Endodermal cell (in vitro differentiated cells): ENCODE measurements at regions not wholly inside any gene's neighbourhood (a gene's known extent, or its start where the extent isn't known, plus 50 kb on each side); places are given as distances from the start of the nearest gene placed in this dataset.

Experiments used
- DNase-seq: peaks from one replicate; pipeline ENCODE4 v3.0.0-alpha.2; 2017
- H3K27ac ChIP-seq: 2 replicates; pipeline ENCODE4 v1.5.1; 2013; ENCODE audit warnings: mild to moderate bottlenecking, low read depth, low read length, moderate library complexity
- H3K27me3 ChIP-seq: 2 replicates; pipeline ENCODE4 v1.6.1; 2013; ENCODE audit warnings: mild to moderate bottlenecking, low read length, moderate library complexity; ENCODE audit not compliant: insufficient read depth, control insufficient read depth, poor library complexity, severe bottlenecking
- H3K36me3 ChIP-seq: 2 replicates; pipeline ENCODE4 v1.7.0; 2013; ENCODE audit warnings: mild to moderate bottlenecking, low read length, moderate library complexity; ENCODE audit not compliant: control insufficient read depth, insufficient read depth
- H3K4me1 ChIP-seq: one replicate; pipeline ENCODE4 v1.7.0; 2013; ENCODE audit warnings: low read length; ENCODE audit not compliant: control insufficient read depth, insufficient read depth
- H3K4me3 ChIP-seq: 2 replicates; pipeline ENCODE4 v1.5.1; 2013; ENCODE audit warnings: mild to moderate bottlenecking, low read length, moderate library complexity
- H3K9ac ChIP-seq: 2 replicates; pipeline ENCODE4 v1.6.1; 2013; ENCODE audit warnings: mild to moderate bottlenecking, low read length, moderate library complexity; ENCODE audit not compliant: poor library complexity, severe bottlenecking; ENCODE audit errors: extremely low read depth
- H3K9me3 ChIP-seq: 2 replicates; pipeline ENCODE4 v1.6.1; 2013; ENCODE audit warnings: mild to moderate bottlenecking, low read length, moderate library complexity; ENCODE audit not compliant: control insufficient read depth
- H3K27ac Mint-ChIP-seq: 2 replicates; pipeline ENCODE4 v1.8.0; 2020; ENCODE audit warnings: mixed read lengths
- H3K27me3 Mint-ChIP-seq: 2 replicates; pipeline ENCODE4 v1.8.0; 2021; ENCODE audit warnings: mild to moderate bottlenecking, mixed read lengths; ENCODE audit not compliant: insufficient read depth
- H3K36me3 Mint-ChIP-seq: 2 replicates; pipeline ENCODE4 v1.8.0; 2020; ENCODE audit warnings: low read depth, mixed read lengths
- H3K4me1 Mint-ChIP-seq: 2 replicates; pipeline ENCODE4 v1.8.0; 2020; ENCODE audit warnings: mixed read lengths
- H3K4me3 Mint-ChIP-seq: 2 replicates; pipeline ENCODE4 v1.8.0; 2020; ENCODE audit warnings: mild to moderate bottlenecking, moderate library complexity, mixed read lengths
- H3K9me3 Mint-ChIP-seq: 2 replicates; pipeline ENCODE4 v1.8.0; 2020; ENCODE audit warnings: mild to moderate bottlenecking, mixed read lengths
- WGBS, 2 experiments: methylation state at CpG; one replicate each; pipeline versions ENCODE4 v1.1.5 to v1.1.7; 2013; ENCODE audit warnings: missing lambda C conversion rate in 2 of 2, mixed read lengths in 1 of 2; ENCODE audit not compliant: insufficient coverage in 1 of 2, insufficient read length in 1 of 2; 5-methylcytosine and 5-hydroxymethylcytosine counted together
- TF ChIP-seq, protein P1 (sequence below): fragments of 200-600 bp; sonication (generic); conservative IDR thresholded peaks from 2 replicates; pipeline ENCODE4 v1.5.0; 2021; ENCODE audit warnings: antibody characterized with exemption, mild to moderate bottlenecking

DNA sequence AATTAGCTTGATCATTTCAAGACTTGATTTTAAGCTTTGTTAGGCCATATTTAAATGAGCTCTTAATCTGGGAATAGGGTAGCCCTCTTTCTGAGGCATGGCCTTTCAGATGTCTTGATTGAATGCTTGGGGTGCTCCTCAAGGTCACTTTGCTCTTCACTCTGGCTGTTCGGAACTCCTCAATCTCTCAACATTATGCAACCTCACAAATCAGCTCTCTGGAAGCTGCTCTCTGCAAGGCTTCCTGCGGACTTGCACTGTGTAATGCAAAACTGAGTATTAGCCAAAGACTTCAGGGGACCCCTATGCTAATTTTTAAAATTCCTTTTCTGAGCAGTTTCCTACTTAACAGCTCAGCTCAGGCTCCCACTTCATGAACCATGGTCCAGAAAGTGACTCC, 398.3 kb downstream of the PRDM5 start:
- H3K4me3 ChIP-seq = no peak overlapping the region
- peaks cover 4% of the 10 kb centered on the region for H3K9me3 Mint-ChIP-seq
- TF ChIP-seq, protein P1, sequence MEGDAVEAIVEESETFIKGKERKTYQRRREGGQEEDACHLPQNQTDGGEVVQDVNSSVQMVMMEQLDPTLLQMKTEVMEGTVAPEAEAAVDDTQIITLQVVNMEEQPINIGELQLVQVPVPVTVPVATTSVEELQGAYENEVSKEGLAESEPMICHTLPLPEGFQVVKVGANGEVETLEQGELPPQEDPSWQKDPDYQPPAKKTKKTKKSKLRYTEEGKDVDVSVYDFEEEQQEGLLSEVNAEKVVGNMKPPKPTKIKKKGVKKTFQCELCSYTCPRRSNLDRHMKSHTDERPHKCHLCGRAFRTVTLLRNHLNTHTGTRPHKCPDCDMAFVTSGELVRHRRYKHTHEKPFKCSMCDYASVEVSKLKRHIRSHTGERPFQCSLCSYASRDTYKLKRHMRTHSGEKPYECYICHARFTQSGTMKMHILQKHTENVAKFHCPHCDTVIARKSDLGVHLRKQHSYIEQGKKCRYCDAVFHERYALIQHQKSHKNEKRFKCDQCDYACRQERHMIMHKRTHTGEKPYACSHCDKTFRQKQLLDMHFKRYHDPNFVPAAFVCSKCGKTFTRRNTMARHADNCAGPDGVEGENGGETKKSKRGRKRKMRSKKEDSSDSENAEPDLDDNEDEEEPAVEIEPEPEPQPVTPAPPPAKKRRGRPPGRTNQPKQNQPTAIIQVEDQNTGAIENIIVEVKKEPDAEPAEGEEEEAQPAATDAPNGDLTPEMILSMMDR = no peak

DNA sequence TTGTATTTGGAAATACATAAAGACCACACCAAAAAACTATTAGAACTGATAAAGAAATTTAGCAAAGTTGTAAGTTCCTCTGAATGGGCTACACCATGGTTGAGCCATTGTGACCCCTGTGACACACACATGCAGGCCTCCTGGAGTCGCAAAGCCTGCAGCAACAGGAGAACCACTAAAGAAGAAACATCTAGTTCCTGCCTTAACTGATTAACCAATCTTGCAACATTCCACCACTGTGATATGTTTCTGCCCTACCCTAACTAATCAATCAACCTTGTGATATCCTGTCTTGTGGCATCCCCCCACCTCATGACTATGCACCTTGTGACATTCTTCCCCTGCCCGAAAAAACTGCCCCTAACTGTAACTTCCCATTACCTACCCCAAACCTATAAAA, 401.8 kb downstream of the PRDM5 start:
- no peak overlapping the region for H3K4me3 ChIP-seq
- H3K4me3 Mint-ChIP-seq = no peak overlapping the region
- peaks cover 11% of the 10 kb centered on the region for H3K4me1 Mint-ChIP-seq
- 89 to 100% methylated on average over 1 to 2 of the region's 2 CpGs for WGBS, 2 experiments
- no peak overlapping the region for H3K9ac ChIP-seq
- H3K27ac ChIP-seq = no peak overlapping the region
- H3K9me3 Mint-ChIP-seq = no peaks in the 10 kb centered on the region
- H3K27me3 Mint-ChIP-seq = no peaks in the 10 kb centered on the region
- H3K36me3 ChIP-seq = no peaks in the 10 kb centered on the region
- peak overlapping the region; percentile 35 for H3K27ac Mint-ChIP-seq
- H3K27me3 ChIP-seq = no peaks in the 10 kb centered on the region
- no peaks in the 10 kb centered on the region for H3K9me3 ChIP-seq
- no peaks in the 10 kb centered on the region for H3K4me1 ChIP-seq
- H3K36me3 Mint-ChIP-seq = no peaks in the 10 kb centered on the region
- DNase-seq = peak; percentile 48
- TF ChIP-seq, protein P1 = no peak

More for the DNA sequence above, 398.3 kb downstream of the PRDM5 start:
- H3K27me3 Mint-ChIP-seq = no peaks in the 10 kb centered on the region
- H3K27ac Mint-ChIP-seq = peak overlapping the region; percentile 1
- no peaks in the 10 kb centered on the region for H3K4me1 ChIP-seq
- H3K27me3 ChIP-seq = no peaks in the 10 kb centered on the region
- no peak for DNase-seq
- peak overlapping the region; percentile 7 for H3K27ac ChIP-seq
- H3K9ac ChIP-seq = no peak overlapping the region
- H3K9me3 ChIP-seq = peaks cover 7% of the 10 kb centered on the region
- H3K4me3 Mint-ChIP-seq = no peak overlapping the region
- H3K36me3 ChIP-seq = no peaks in the 10 kb centered on the region
- H3K36me3 Mint-ChIP-seq = no peaks in the 10 kb centered on the region
- 64 to 76% methylated on average over 2 of the region's 2 CpGs for WGBS, 2 experiments
- peaks cover 11% of the 10 kb centered on the region for H3K4me1 Mint-ChIP-seq

DNA sequence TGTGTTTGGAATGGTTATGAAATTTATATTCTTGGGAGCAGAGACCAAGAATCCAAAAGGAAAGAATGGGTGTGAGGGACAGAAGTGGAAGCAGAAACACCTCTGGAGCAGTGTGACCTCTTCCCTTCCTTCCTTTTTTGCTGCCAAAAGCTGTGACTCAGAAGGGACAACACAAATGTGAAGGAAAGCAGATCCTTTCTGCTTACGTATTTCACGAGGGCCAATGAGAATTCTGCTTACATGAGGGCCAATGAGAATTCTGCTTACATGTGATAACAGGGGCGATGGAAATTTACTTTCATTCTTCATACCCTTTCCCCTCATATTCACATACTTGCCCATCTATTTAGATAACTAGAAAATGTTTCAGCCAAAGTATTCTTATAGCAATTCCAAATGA, 404.6 kb downstream of the PRDM5 start:
- Histone ChIP-seq H3K9me3 (peaks cover 11% of the 10 kb centered on the region), H3K9ac (no peak overlapping the region), H3K36me3 (no peaks in the 10 kb centered on the region), H3K4me1 (no peaks in the 10 kb centered on the region), H3K27me3 (no peaks in the 10 kb centered on the region), H3K27ac (no peak overlapping the region), H3K4me3 (no peak overlapping the region)
- H3K4me3 Mint-ChIP-seq = no peak overlapping the region
- H3K9me3 Mint-ChIP-seq = peaks cover 15% of the 10 kb centered on the region
- TF ChIP-seq, protein P1 = no peak
- peak; percentile 68 for DNase-seq
- H3K27ac Mint-ChIP-seq = no peak overlapping the region
- H3K4me1 Mint-ChIP-seq = peaks cover 3% of the 10 kb centered on the region
- WGBS, 2 experiments = 81 to 88% methylated on average over 2 to 3 of the region's 3 CpGs
- no peaks in the 10 kb centered on the region for H3K36me3 Mint-ChIP-seq
- H3K27me3 Mint-ChIP-seq = no peaks in the 10 kb centered on the region
